ENCODE measurements at regions not wholly inside any gene's neighbourhood (a gene's known extent, or its start where the extent isn't known, plus 50 kb on each side); places are given as distances from the start of the nearest gene placed in this dataset.
A peak's percentile ranks its signal among the peaks of the same experiment; 100 is the strongest.

DNA sequence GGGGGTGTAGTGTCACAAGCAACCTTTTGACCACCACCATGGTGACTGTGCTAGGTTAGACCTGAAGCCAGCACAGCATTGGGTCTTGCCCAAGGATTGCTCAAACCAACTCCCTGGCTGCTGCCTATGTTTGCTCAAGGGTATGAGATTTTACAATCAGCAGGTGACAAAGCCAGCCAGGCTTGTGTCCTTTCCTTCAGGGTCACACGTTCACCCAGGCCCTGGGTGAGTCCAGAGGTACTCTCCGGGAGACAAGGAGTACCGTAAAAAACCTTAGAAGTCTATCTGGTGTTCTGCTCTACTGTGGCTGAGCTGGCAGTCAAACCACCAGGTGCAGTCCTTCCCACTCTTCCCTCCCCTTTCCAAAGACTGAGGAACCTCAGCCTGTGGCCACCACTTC lies 238.9 kb upstream of the MIS18BP1 start:
- Histone ChIP-seq H3K9me3 (ENCODE audit: control insufficient read depth in 4 of 4, low read length in 3 of 4) (no peaks in the 10 kb centered on the region), H3K9ac (ENCODE audit: low read depth in 1 of 2, low read length in 2 of 2) (no peak overlapping the region), H3K4me3 (ENCODE audit: low read depth in 1 of 3, low read length in 3 of 3) (no peak overlapping the region), H3K27ac (ENCODE audit: low read depth in 1 of 2, low read length in 2 of 2) (peak overlapping the region in 1 of 2 donors; percentile 37), H3K27me3 (ENCODE audit: control insufficient read depth in 4 of 4, insufficient read depth in 4 of 4, low read length in 3 of 4) (no peaks in the 10 kb centered on the region), H3K4me1 (ENCODE audit: control insufficient read depth in 4 of 4, insufficient read depth in 4 of 4, low read length in 3 of 4) (peaks cover 5 to 9% (median 7%) of the 10 kb centered on the region in 4 donors), H3K36me3 (ENCODE audit: control insufficient read depth in 4 of 4, insufficient read depth in 3 of 4, low read depth in 1 of 4, low read length in 3 of 4) (no peaks in the 10 kb centered on the region)
- TF ChIP-seq EGR1 (IDR thresholded peaks at IDR 0.05; ENCODE audit: low read depth in 2 of 2) = no peak
- TF ChIP-seq, protein P1, sequence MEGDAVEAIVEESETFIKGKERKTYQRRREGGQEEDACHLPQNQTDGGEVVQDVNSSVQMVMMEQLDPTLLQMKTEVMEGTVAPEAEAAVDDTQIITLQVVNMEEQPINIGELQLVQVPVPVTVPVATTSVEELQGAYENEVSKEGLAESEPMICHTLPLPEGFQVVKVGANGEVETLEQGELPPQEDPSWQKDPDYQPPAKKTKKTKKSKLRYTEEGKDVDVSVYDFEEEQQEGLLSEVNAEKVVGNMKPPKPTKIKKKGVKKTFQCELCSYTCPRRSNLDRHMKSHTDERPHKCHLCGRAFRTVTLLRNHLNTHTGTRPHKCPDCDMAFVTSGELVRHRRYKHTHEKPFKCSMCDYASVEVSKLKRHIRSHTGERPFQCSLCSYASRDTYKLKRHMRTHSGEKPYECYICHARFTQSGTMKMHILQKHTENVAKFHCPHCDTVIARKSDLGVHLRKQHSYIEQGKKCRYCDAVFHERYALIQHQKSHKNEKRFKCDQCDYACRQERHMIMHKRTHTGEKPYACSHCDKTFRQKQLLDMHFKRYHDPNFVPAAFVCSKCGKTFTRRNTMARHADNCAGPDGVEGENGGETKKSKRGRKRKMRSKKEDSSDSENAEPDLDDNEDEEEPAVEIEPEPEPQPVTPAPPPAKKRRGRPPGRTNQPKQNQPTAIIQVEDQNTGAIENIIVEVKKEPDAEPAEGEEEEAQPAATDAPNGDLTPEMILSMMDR (IDR thresholded peaks at IDR 0.05; ENCODE audit: low read depth, low read length, missing input control) = no peak
- TF ChIP-seq FOXA1 (IDR thresholded peaks at IDR 0.05) = peak; percentile 52
- no peak for TF ChIP-seq HNF4G (IDR thresholded peaks at IDR 0.05)
- peak; percentile 58 to 71 for TF ChIP-seq HNF4A (conservative IDR thresholded peaks at IDR 0.05)
- TF ChIP-seq JUND (IDR thresholded peaks at IDR 0.05) = peak in 1 of 2 donors; percentile 60
- peak; percentile 69 for TF ChIP-seq FOXA2 (IDR thresholded peaks at IDR 0.05)
- no peak for TF ChIP-seq TAF1 (conservative IDR thresholded peaks at IDR 0.05)
- no peak for TF ChIP-seq GABPA (IDR thresholded peaks at IDR 0.05 in 1 of 2, conservative IDR thresholded peaks at IDR 0.05 in 1 of 2)
- TF ChIP-seq RAD21 (IDR thresholded peaks at IDR 0.05) = no peak
- TF ChIP-seq RXRA (IDR thresholded peaks at IDR 0.05) = peak; percentile 57 to 80
- TF ChIP-seq SP1 (IDR thresholded peaks at IDR 0.05) = peak; percentile 45
- no peak for TF ChIP-seq NR2F2 (IDR thresholded peaks at IDR 0.05)
- TF ChIP-seq, protein P2, sequence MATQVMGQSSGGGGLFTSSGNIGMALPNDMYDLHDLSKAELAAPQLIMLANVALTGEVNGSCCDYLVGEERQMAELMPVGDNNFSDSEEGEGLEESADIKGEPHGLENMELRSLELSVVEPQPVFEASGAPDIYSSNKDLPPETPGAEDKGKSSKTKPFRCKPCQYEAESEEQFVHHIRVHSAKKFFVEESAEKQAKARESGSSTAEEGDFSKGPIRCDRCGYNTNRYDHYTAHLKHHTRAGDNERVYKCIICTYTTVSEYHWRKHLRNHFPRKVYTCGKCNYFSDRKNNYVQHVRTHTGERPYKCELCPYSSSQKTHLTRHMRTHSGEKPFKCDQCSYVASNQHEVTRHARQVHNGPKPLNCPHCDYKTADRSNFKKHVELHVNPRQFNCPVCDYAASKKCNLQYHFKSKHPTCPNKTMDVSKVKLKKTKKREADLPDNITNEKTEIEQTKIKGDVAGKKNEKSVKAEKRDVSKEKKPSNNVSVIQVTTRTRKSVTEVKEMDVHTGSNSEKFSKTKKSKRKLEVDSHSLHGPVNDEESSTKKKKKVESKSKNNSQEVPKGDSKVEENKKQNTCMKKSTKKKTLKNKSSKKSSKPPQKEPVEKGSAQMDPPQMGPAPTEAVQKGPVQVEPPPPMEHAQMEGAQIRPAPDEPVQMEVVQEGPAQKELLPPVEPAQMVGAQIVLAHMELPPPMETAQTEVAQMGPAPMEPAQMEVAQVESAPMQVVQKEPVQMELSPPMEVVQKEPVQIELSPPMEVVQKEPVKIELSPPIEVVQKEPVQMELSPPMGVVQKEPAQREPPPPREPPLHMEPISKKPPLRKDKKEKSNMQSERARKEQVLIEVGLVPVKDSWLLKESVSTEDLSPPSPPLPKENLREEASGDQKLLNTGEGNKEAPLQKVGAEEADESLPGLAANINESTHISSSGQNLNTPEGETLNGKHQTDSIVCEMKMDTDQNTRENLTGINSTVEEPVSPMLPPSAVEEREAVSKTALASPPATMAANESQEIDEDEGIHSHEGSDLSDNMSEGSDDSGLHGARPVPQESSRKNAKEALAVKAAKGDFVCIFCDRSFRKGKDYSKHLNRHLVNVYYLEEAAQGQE (IDR thresholded peaks at IDR 0.05) = no peak
- peak; percentile 25 for TF ChIP-seq MAX (IDR thresholded peaks at IDR 0.05)
- TF ChIP-seq, protein P3, sequence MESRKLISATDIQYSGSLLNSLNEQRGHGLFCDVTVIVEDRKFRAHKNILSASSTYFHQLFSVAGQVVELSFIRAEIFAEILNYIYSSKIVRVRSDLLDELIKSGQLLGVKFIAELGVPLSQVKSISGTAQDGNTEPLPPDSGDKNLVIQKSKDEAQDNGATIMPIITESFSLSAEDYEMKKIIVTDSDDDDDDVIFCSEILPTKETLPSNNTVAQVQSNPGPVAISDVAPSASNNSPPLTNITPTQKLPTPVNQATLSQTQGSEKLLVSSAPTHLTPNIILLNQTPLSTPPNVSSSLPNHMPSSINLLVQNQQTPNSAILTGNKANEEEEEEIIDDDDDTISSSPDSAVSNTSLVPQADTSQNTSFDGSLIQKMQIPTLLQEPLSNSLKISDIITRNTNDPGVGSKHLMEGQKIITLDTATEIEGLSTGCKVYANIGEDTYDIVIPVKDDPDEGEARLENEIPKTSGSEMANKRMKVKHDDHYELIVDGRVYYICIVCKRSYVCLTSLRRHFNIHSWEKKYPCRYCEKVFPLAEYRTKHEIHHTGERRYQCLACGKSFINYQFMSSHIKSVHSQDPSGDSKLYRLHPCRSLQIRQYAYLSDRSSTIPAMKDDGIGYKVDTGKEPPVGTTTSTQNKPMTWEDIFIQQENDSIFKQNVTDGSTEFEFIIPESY (IDR thresholded peaks at IDR 0.05) = peak; percentile 36
- TF ChIP-seq, protein P4, sequence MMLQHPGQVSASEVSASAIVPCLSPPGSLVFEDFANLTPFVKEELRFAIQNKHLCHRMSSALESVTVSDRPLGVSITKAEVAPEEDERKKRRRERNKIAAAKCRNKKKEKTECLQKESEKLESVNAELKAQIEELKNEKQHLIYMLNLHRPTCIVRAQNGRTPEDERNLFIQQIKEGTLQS (IDR thresholded peaks at IDR 0.05) = peak; percentile 33
- TF ChIP-seq YY1 (IDR thresholded peaks at IDR 0.05) = peak; percentile 58
- DNase-seq (ENCODE audit: low spot score) = no peak
- WGBS = 26% methylated on average over 3 of the region's 3 CpGs

Data from liver (tissue), 8 donors.